ENCODE measurements at regions not wholly inside any gene's neighbourhood (a gene's known extent, or its start where the extent isn't known, plus 50 kb on each side); places are given as distances from the start of the nearest gene placed in this dataset.

DNA sequence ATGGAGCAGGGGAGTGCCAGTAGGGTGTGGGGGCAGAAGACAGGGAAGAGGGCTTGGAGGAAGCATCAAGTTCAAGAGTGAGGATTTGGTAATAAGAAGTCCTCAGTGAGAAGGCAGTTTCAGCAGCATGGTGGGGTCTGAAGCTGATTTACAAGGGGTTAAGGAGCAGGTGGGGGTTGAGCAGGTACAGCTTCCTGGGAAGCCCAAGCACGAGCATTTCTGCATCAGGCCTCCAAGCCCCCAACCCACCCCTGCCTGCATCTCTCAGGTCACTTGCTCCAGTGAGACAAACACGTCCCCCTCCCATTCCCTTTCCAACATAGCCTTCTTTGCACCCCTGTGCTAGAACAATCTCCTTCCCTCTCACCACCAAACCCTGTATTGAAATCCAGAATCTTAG, 574.7 kb downstream of the MATN1 start:
- H3K4me3 ChIP-seq (ENCODE audit: low read depth, low read length), result no peak overlapping the region
- no peaks in the 10 kb centered on the region for H3K9me3 ChIP-seq
- no peaks in the 10 kb centered on the region for H3K27me3 ChIP-seq
- H3K4me1 ChIP-seq, result no peaks in the 10 kb centered on the region
- TF ChIP-seq, protein P1, sequence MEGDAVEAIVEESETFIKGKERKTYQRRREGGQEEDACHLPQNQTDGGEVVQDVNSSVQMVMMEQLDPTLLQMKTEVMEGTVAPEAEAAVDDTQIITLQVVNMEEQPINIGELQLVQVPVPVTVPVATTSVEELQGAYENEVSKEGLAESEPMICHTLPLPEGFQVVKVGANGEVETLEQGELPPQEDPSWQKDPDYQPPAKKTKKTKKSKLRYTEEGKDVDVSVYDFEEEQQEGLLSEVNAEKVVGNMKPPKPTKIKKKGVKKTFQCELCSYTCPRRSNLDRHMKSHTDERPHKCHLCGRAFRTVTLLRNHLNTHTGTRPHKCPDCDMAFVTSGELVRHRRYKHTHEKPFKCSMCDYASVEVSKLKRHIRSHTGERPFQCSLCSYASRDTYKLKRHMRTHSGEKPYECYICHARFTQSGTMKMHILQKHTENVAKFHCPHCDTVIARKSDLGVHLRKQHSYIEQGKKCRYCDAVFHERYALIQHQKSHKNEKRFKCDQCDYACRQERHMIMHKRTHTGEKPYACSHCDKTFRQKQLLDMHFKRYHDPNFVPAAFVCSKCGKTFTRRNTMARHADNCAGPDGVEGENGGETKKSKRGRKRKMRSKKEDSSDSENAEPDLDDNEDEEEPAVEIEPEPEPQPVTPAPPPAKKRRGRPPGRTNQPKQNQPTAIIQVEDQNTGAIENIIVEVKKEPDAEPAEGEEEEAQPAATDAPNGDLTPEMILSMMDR (IDR thresholded peaks at IDR 0.05; ENCODE audit: low read depth, low read length), result no peak
- DNase-seq, result no peak
- no peaks in the 10 kb centered on the region for H3K36me3 ChIP-seq

DNA sequence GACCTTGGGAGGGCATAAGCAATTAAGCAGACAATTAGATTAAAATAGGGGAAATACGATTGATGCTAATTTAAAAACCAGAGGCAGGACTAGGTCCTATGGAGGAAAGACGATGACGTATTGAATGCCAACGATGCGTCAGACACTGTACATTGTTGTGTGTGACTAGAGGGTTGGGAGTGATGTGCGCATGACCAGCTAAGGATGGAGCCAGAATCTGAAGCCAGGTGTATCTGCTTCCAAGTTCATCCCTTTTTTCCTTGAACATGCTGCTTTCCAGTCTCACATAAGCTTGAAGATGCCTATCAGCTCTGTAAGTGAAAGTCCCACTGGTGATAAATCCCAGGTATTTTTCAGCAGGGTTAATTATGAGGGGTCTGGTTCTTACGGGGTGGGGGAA, 576.2 kb downstream of the MATN1 start:
- H3K4me3 ChIP-seq (ENCODE audit: low read depth, low read length), result no peak overlapping the region
- H3K27me3 ChIP-seq, result no peaks in the 10 kb centered on the region
- TF ChIP-seq, protein P1 (IDR thresholded peaks at IDR 0.05; ENCODE audit: low read depth, low read length), result no peak
- no peak for DNase-seq
- no peaks in the 10 kb centered on the region for H3K36me3 ChIP-seq
- H3K9me3 ChIP-seq, result no peaks in the 10 kb centered on the region
- no peaks in the 10 kb centered on the region for H3K4me1 ChIP-seq

DNA sequence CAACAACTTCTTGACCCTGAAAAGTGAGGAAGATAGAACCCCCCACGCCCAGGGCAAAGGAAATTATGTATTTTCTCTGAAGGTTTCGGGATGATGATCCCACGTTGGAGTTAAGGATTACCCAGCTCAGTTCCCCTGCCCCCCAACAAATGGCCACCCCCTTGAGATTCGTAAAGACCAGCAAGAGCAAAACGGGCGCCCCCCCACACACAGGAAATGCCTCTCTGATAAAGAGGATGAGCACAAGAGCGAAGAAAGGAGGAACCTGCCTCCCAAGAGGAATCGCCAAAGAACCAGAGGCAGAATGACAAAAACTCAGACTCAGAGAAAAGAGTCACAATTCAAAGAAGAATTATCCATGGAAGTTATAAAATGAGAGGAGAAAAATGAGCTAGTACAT, 576.9 kb downstream of the MATN1 start:
- Histone ChIP-seq H3K9me3 (no peaks in the 10 kb centered on the region), H3K36me3 (no peaks in the 10 kb centered on the region), H3K4me3 (ENCODE audit: low read depth, low read length) (no peak overlapping the region), H3K27me3 (no peaks in the 10 kb centered on the region), H3K4me1 (no peaks in the 10 kb centered on the region)
- TF ChIP-seq, protein P1 (IDR thresholded peaks at IDR 0.05; ENCODE audit: low read depth, low read length), result no peak
- DNase-seq, result no peak

DNA sequence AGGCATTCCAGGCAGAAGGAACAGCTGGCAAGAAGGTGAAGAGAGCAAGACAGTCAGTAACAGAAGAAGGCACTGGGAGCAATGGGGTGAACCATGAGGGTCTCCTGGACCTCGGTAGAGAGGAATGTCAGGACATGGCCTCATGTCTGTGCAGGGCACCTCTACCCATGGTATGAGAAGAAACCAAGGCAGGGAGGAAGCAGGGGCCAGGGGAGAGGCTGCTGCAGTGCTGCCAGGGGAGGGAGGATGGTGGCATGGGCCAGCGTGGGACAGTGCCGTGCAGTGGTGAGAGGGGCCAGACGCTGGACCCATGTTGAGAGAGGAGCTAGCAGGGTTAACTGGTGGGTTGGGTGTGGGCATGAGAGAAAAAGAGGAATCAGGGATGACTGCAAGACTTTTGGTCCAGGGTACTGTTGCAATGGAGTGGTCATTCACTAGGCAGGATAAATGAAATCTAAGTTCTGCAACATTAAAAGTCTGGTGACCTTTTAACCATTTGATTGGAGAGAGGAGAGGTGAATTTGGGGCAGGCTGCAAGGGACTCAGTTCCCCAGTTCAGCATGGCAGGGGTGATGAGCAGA, 577.6 kb downstream of the MATN1 start:
- H3K36me3 ChIP-seq, result no peaks in the 10 kb centered on the region
- H3K27me3 ChIP-seq, result no peaks in the 10 kb centered on the region
- H3K9me3 ChIP-seq, result no peaks in the 10 kb centered on the region
- no peak overlapping the region for H3K4me3 ChIP-seq (ENCODE audit: low read depth, low read length)
- DNase-seq, result no peak
- TF ChIP-seq, protein P1 (IDR thresholded peaks at IDR 0.05; ENCODE audit: low read depth, low read length), result no peak
- no peaks in the 10 kb centered on the region for H3K4me1 ChIP-seq

DNA sequence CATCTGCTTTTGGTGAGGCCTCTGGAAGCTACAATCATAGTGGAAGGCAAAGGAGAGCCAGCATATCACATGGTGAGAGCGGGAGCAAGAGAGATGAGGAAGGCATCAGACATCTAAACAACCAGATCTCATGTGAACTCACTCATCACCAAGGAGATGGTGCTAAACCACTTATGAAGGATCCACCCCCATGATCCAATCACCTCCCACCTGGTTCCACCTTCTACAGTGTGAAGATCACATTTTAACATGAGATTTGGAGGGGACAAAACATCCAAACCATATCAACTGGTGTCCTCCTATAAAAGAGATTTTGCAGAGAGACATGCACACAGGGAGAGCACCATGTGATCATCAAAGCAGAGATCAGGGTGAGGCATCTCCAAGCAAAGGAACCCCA, 578.6 kb downstream of the MATN1 start:
- H3K9me3 ChIP-seq, result no peaks in the 10 kb centered on the region
- DNase-seq, result no peak
- H3K27me3 ChIP-seq, result no peaks in the 10 kb centered on the region
- TF ChIP-seq, protein P1 (IDR thresholded peaks at IDR 0.05; ENCODE audit: low read depth, low read length), result no peak
- no peak overlapping the region for H3K4me3 ChIP-seq (ENCODE audit: low read depth, low read length)
- H3K4me1 ChIP-seq, result no peaks in the 10 kb centered on the region
- no peaks in the 10 kb centered on the region for H3K36me3 ChIP-seq

DNA sequence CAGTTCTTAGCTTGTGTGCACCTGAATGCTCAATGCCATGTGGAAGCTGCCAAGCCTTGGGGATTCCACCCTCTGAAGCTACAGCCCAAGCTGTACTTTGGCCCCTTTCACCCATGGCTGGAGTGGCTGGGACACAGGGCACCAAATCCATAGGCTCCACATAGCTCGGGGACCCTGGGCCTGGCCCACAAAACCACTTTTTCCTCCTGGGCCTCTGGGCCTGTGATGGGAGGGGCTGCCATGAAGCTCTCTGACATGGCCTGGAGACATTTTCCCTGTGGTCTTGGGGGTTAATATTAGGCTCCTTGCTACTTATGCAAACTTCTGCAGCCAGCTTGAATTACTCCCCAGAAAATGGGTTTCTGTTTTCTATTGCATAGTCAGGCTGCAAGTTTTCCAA, 579.9 kb downstream of the MATN1 start:
- DNase-seq, result no peak
- H3K36me3 ChIP-seq, result no peaks in the 10 kb centered on the region
- TF ChIP-seq, protein P1 (IDR thresholded peaks at IDR 0.05; ENCODE audit: low read depth, low read length), result no peak
- H3K4me3 ChIP-seq (ENCODE audit: low read depth, low read length), result no peak overlapping the region
- H3K4me1 ChIP-seq, result no peaks in the 10 kb centered on the region
- H3K27me3 ChIP-seq, result no peaks in the 10 kb centered on the region
- no peaks in the 10 kb centered on the region for H3K9me3 ChIP-seq
